K562 (cell line): ENCODE measurements at regions not wholly inside any gene's neighbourhood (a gene's known extent, or its start where the extent isn't known, plus 50 kb on each side); places are given as distances from the start of the nearest gene placed in this dataset.

Experiments
- KAT8 ChIP-seq: fragments of 450-650 bp; IDR thresholded peaks from 2 replicates; pipeline ENCODE4 v1.6.1; 2016; ENCODE audit warnings: low read depth, mild to moderate bottlenecking
- MTA2 ChIP-seq: fragments of 450-650 bp; IDR thresholded peaks from 2 replicates; pipeline ENCODE4 v1.6.1; 2016; ENCODE audit warnings: low read depth
- RNF2 ChIP-seq: sonication (generic); IDR thresholded peaks from 2 replicates; pipeline ENCODE4 v1.6.1; 2016
- TF ChIP-seq, protein P1 (sequence below), 3 experiments: IDR thresholded peaks in 2 of 3; conservative IDR thresholded peaks in 1 of 3; 2 replicates each; pipeline ENCODE4 v1.5.1; 2011 to 2012; ENCODE audit warnings: low read length in 3 of 3, mild to moderate bottlenecking in 3 of 3, control low read depth in 2 of 3, improper control_type of control experiment in 1 of 3, inconsistent platforms in 1 of 3, low read depth in 1 of 3, mixed read lengths in 1 of 3, moderate library complexity in 1 of 3; ENCODE audit not compliant: insufficient read depth in 2 of 3

DNA sequence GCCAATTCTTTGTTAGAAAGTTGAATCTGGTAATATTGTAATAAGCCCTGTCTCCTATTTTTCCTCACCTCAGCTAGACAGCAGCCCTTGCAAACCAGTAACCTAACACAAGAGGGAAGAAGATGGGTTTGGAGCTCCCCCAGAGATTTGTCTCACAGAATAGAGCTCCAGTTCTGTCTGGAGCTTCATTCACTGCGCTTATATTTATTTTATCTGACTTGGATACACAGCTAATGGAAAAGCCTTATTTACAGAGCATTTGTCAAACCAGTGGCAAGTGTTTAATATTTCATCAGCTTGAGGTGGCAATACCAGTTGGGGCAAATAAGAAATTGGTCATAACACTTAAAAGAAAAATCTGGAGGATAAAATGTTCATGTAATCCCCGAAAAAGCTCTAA, 1094.0 kb downstream of the FSCB start:
- TF ChIP-seq MTA2 (no peak), KAT8 (no peak), RNF2 (no peak)
- TF ChIP-seq, protein P1, sequence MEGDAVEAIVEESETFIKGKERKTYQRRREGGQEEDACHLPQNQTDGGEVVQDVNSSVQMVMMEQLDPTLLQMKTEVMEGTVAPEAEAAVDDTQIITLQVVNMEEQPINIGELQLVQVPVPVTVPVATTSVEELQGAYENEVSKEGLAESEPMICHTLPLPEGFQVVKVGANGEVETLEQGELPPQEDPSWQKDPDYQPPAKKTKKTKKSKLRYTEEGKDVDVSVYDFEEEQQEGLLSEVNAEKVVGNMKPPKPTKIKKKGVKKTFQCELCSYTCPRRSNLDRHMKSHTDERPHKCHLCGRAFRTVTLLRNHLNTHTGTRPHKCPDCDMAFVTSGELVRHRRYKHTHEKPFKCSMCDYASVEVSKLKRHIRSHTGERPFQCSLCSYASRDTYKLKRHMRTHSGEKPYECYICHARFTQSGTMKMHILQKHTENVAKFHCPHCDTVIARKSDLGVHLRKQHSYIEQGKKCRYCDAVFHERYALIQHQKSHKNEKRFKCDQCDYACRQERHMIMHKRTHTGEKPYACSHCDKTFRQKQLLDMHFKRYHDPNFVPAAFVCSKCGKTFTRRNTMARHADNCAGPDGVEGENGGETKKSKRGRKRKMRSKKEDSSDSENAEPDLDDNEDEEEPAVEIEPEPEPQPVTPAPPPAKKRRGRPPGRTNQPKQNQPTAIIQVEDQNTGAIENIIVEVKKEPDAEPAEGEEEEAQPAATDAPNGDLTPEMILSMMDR (IDR thresholded peaks at IDR 0.05 in 2 of 3, conservative IDR thresholded peaks at IDR 0.05 in 1 of 3; ENCODE audit: insufficient read depth in 2 of 3, low read depth in 1 of 3, low read length in 3 of 3): no peak
